NOMO-1 treated with dmso at 0.1 percent for 144 hours (cell line): ENCODE measurements at regions not wholly inside any gene's neighbourhood (a gene's known extent, or its start where the extent isn't known, plus 50 kb on each side); places are given as distances from the start of the nearest gene placed in this dataset.

Experiments
- DNase-seq: peaks from one replicate; lab custom pipeline; 2025; ENCODE audit not compliant: unreplicated experiment; lab: John Stamatoyannopoulos, UW

DNA sequence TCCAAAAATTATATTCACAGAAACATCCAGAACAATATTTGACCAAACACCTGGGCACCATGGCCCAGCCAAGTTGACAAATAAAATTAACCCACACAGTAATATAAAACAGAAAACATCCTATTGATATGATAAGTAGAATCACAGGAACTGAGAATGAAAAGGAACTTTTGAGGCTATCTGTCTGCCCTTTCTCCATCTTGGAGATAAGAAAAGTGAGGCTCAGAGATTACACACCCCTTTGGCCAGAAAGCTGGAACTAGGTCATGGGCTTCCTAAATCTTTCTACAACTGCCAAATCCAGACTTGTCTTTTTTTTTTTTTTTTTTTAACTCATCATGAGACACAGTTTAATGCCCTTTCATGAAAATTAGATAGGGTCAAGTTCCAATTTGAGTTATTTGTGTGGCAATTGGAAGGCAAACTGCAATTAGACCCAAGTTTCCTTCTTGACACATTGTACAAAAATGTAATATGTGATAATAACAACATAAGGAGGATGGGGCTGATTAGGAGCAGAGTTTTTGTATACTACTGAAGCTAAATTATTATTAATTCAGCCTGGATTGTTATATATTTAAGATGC is 137.2 kb downstream of the RPL22L1 start:
- no peak for DNase-seq

DNA sequence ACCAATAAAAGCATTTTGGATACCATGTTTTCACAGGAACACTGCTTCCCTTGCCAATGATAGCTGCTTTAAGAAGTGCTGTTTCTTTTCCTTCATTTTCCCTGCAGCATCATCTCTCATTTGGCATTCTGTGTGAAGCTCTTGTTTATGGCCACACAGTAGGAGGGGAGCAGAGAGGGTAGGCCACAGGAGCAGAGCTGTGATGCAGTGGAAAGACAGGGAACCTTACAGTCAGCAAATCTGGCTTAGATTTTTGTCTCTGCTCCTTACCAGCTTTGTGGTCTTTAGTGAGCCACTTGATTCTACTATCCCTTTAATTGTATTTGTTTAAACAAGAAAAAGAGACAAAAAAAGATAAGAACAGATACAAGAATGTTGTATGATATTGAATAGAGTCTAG is 138.7 kb downstream of the RPL22L1 start:
- DNase-seq: no peak

DNA sequence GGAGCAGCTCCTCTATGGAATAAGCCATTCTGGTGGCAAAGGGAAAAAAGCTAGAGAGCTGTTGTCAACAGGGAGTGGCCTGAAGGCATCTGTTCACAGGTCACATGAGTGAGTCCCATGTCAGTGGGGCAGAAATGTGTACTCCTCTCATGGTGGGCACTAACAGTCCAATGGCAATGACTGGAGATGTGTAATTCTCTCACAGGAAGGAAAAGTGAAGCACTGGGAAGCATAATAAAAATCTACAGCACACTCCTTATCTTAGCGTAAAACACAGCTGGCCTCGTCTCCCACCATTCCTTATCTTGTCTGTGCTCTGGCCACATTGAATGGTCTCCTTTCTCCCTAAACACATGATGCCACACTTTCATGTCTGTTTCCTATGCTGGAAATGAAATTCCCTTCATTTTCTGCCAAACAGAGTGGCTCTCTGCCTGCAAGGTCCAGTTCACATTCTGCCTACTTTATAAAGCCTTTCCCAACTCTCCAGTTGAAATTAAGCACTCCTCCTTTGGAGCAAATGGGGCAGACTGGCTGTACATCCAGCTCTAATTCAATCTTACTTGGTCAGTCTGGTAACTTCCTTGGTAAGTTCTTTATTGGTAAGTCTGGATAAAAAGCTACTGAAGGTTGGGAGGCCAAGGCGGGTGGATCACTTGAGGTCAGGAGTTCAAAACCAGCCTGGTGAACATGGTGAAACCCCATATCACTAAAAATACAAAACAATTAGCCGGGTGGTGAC is 139.8 kb downstream of the RPL22L1 start:
- DNase-seq: no peak

DNA sequence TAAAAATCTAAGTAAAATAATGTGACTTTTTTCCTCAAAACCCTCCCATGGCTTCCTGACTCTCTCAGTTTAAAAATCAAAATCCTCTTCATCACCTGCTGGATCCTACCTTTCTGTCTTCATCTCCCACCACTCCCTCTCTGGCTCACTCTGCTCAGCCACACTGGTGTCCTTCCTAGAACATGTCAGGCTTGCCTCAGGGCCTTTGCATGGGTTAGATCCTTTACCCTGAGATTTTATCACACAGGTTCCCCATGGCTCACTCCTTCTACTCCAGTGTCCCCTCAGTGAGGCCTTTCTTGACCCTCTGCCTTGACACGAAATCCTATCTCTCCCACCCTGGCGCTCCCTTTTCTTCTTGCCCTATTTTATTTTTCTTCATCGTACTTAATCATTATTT is 141.8 kb downstream of the RPL22L1 start:
- DNase-seq: no peak

DNA sequence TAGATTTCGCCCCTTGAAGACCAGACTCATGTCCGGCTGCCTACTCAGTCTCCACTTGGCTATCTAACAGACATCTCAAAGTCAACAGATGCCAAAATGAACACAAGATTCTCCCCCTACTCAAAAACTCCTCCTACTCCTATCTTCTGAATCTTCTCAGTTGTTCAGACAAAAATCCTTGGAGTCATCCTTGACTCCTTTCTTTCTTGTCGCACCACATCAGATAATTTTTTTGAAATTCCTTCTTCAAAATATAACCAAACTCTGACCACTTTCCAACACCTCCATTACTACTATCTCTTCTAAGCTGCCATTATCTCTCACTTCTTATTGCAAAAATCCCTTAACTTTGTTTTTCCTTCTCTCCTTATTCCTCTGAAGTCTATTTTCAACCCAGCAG is 141.9 kb upstream of the SLC7A14 start:
- DNase-seq: no peak

DNA sequence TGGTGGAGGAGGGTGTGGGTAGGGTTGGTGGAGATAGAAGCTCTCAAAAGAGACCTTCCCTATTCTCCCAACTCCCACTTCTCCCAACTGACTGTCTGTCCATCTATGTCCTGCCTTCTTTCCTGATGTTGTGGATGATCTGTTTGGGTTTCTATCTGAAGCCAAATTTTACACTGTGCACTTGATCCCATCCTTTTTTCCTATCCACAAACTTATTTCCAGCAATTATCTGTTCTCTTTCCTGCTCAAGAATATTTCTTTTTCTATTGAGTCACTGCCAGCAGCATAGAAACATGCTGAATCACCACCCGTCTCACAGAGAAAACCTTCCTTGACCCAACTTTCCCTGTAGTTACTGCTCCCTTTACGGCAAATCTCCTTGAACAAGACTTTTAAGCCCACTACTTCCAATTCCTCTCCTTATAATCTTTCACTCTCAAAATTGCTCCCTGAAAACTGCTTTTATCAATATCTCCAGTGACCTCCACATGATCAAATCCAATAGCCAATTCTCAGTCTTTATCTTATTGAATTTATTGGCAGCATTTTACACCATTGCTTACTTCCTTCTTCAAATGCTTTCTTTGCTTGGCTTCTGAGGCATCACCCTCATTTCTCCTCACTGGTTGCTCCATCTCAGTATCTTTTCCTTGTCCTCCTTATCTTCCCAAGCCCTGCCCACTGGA is 141.2 kb upstream of the SLC7A14 start:
- no peak for DNase-seq

DNA sequence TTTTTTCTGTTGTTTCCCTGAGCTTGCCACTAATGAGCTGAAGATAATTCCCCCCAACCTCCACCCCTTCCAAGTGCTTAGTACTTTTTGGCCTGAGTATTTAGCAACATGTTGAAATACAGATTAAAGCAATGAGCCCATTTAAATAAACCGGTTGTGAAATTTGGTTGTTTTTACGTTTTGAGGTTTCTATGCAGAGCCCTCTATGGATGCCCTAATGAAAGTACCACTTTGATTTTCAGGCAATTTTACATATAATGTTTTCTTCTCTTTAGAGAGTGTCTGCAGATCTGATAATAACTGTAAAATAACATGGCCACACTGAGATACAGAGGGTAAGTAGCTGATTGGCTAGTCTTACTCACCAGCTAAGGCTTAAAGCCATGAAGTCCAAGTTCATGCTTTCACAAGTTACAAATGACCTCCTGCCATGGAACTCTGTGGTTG is 139.4 kb upstream of the SLC7A14 start:
- DNase-seq: no peak

DNA sequence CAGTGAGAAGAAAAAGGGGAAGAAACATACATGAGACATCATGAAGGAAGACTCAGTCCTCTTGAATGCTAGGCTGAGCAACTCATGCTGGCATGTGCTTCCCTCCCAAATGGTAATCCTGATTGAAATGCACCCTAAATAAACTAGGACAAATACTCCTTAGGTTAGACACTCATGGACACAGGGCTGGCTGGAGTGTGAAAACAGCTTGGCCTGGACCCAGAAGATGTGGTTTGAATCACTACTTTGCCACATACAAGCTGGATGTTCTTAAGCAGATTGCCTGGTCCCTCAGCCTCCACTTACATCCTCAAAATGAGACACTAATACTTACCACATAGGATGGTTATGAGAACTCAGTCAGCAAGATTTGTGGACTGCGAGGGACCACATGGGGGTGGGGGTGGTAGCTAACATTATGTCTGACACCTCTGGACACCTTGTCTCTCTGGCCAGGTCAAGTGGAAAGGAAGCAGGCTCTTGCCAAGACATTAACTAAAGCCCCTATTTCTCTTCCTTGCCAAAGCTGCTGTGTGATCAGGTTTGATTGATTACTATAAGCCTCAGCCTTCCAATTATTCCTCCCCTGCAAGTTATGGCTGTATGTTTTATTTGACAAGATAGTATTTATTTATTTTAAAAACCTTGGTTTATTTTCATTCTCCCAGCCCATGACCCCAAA is 138.9 kb upstream of the SLC7A14 start:
- no peak for DNase-seq

DNA sequence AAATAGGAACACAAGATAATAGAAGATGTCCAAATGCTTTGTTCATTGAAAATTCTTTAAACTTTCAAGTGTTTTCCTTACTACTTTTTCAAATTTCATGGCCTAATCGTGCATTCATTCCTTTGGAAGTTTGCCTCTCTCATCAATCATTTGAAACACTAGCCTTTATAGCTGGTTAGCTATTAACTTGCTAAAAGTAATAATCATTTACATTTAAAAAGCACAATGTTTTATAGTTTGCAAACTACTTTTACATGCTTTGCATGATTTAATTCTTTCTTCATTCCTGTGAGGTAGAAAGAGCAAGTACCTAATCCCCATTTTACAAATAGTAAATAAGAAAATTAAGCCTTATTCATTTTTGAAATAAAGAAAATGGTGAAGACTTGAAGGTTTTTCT is 137.4 kb upstream of the SLC7A14 start:
- DNase-seq: no peak

DNA sequence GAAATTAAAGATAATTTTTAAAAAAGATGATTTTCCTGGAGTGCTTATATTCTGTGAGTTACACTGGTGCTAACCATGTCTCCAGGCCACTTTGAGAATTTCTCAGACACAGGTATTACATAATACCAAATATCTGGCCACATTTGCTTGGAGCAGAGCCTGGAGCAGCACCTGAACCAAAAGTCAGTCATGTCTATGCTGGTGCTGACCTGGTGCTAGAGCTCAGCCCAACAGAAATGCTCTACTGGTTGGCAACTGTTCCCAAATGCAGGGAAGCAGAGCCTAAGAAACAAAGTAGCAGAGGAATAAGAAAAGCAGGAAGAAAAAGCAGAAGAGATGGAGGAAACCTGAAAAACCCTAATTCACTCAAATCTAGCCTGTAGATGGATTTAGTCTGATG is 135.7 kb upstream of the SLC7A14 start:
- no peak for DNase-seq

DNA sequence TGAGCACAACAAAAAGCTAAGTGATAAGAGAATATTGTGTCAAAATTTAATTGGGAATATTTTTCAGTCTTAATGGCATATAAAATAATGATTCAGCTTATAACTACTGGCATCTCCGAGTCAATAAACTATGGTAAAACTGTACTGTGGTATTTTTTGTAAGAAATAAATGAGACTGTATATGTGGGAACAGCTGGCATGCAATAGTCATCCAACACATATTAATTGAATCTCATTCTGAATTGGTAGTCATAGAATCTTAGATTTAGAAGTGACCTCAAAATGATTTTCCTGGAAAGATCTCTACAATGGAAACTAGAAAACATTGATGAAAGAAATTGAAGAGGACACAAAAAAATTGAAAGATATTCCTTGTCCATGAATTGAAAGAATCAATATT is 133.4 kb upstream of the SLC7A14 start:
- no peak for DNase-seq

DNA sequence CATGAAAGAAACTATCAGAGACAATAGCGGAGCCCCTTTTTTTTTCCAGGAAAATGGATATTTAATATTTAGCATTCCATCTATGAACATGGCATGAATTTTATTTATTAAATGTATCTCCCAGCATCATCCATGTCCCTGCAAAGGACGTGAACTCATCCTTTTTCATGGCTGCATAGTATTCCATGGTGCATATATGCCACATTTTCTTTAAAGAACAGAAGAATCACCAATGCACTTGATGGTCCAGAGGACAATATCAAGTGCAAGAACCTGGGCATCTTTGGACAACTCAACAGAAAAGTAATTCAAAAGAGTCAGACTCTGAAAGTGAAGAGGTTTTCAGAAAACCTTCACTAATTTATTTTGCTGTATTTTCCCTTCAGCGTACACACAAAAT is 133.0 kb upstream of the SLC7A14 start:
- DNase-seq: no peak

DNA sequence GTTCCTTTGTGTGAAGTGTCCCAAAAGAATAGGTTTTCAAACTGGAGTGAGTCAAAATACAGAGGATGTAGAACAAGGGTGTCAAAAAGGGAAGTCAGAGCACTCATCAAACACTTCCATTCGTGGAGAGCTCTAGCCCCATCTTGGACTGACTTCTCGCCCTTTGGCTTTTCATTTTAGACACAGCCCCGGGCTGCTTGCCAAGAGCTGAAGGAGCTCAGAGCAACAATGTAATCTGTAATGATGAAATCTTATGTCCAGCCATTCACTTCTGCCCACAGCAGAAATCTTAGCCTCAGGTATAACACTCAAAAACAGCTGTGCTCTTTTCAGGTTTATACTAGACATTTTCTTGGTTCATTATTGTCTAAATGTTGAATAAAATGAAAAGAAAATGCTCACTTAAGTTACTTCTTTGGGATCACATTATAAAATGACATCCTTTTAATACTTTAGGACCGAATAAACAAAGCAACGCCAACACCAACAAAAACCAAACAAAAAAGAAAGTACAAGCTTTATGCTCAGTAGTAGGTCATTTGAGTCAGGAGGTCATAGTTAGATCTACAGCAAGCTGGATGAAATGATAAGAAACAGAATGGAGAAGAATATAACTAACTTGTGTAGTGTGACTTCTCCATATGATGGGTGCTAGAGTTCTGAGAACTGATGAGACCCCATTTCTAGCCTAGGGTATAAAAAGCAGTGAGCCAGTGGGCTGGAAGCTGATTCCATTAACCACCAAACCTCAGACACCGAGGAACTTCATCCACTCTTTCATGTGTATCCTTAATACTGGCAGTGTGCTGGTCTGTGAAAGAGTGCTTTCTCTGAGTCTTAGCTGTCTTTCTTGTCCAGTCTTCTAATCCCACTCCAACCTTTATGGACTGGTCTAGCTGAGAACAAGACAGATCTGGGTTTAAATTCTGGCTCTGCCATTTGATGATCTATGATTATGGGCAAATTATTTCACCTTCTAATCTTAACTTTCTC is 131.8 kb upstream of the SLC7A14 start:
- no peak for DNase-seq

DNA sequence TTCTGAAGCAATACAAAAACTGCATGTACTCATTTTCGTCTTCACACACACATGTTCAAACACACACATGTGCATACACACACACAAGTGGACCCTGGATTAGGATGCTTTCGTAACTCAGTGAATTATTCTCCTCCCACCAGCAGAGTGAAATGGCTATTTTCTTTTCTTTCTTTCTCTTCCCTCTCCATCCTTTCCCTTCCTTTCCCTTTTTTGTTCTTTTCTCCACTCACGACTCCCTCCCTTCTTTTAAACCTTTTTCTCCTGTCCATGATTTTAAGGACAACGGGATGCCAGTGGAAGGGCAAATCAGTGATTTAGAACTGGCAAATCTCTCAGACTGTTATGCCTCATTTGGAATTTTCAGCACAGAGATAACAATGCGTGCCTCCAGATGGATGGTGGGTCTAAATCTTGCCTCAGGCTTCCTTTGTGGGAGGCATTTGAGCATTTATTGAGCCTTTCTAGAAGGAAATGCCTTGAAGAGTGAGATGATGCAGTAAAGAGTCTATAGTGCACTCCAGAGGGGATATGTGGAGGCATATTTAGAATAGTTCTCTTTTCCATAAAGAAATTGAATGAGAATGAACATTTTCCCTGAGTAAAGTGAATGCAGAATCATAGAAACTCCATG is 130.4 kb upstream of the SLC7A14 start:
- no peak for DNase-seq

DNA sequence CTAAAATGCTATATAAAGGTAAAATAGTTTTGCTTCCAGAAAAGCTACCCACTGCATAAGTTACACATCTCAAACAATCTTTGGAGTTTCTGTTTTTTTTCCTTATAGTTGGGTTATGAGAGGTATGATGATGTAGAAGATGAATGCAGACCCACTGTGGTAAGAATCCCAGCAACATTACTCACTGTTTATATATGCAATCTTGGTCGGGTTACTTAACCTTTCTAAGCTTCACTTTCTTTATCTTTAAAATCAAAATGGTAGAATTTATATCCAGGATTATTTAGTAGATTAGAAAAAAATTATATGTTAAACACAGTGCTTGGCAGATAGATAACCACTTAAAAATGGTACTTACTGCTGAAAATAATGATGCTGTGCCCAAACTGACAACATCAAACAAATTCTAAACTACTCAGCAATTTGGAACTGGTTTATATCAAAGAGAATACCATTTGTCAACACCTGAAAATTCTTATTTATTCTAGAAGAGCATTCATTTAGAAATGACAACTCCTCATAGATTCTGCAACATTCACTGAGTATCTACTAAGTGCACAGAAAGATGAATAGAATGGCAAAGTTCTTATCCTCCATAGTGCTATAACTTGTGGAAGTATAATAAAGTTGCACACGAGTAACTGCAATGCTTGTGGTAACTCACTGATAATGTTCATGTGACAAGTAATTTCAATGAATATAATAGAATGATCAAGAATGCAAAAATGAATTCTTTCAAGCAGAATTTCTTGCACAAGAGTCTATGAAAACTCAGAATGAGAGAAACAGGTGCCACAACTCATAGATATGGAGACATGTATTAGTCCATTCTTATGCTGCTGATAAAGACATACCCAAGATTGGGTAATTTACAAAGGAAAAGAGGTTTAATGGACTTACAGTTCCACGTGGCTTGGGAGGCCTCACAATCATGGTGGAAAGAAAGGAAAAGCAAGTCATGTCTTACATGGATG is 129.0 kb upstream of the SLC7A14 start:
- DNase-seq: no peak

DNA sequence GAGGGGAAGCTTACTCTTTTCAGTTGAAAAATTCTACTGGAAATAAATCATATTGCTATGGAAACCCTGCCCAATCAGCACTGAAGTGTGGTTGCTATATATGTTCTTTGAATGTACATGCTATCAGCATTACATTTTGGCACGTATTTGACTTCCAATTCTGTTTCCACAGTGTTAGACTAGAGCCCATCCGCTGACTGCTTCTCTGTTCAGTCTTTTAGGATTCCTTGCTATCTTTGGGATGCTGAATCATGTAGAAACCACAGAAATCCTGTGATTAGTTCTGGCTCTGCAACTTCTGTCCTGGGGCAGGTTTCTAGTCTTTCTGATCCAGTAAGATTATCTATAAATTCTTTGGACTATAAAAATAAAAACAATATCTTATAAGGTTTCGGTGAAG is 128.2 kb upstream of the SLC7A14 start:
- no peak for DNase-seq

DNA sequence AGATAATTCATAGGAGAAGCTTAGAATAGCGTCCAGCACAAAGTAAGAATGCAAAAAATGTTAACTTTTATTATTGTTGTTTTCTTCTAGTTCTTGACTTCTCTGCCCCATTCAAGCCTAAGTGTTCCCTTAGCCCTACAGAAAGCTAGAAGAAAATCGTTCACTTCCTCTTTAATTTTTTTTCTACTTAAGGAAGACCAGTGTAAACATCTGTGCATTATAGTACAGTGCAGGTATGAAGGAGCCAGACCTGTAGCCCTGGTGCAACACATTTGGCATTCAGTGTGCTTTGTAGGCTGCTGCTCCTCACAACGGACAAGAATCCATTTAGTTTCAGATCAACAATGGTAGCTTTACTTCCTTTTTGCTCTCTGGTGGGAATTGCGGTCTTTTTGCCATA is 127.8 kb upstream of the SLC7A14 start:
- DNase-seq: no peak

DNA sequence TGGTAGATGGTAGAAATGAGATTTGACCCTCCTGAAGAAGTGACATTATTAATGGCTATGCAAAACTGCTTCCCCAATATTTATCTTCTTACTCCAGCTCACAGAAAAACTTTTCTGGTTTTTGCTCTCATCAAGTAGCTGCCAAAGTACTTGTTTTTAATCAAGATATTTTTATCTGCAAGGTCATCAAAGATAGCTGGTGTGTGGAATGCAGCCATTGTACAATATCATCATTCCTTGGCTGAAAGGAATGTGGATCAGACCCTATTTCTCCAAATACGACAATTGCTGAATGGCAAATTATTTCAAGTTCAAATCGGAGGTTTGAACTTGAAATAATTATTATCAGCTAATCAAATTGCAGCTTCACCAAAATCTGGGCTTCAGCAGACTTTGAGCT is 126.9 kb upstream of the SLC7A14 start:
- DNase-seq: no peak

DNA sequence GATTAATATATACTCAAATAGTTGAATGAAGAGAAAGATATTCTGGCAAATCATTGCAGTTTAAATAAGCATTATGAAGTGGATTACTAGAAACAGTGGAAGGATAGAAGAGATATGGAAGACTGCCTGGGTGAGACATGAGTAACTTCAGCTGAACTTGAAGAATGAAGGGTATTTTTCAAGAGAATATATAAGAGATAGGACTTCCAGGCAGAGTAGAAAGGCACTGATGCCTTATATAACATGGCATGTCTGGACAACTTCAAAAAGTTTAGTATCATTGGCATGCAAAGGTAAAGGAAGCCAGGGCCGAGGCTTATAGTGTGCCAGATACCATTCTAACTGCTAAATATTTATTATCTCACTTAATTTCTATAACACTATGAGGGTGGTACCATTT is 126.5 kb upstream of the SLC7A14 start:
- no peak for DNase-seq
